ENCODE measurements at regions not wholly inside any gene's neighbourhood (a gene's known extent, or its start where the extent isn't known, plus 50 kb on each side); places are given as distances from the start of the nearest gene placed in this dataset.

DNA sequence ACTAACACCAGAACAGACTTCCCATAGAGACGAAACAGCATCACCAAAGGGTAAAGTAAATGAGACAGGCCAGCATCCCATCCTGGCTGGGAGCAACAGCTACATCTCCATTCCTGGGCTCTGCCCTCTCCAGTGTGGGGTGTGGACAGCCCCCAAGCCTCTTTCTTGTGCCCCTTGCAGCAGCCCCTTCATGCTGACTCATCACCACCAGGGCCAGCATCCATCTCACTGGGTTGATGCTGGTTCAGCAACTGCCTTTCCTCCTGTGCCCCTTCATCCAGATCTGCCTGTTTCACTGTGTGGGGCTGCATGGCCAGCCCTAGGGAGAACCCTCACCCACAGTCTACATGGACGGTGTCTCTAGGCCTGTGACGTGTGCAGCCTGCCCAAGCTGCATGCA is 569.1 kb upstream of the TBX3 start:
- peaks cover 0 to 6% (median 4%) of the 10 kb centered on the region in 3 donors for H3K27me3 Mint-ChIP-seq
- no peak for ATAC-seq (ENCODE audit: low read depth in 2 of 2)
- H3K27ac Mint-ChIP-seq = no peak overlapping the region
- H3K9me3 Mint-ChIP-seq = peaks cover 0 to 12% (median 3%) of the 10 kb centered on the region in 7 donors
- H3K4me1 Mint-ChIP-seq = no peaks in the 10 kb centered on the region
- no peaks in the 10 kb centered on the region for H3K36me3 Mint-ChIP-seq
- no peak overlapping the region for H3K4me3 Mint-ChIP-seq
- DNase-seq = no peak

DNA sequence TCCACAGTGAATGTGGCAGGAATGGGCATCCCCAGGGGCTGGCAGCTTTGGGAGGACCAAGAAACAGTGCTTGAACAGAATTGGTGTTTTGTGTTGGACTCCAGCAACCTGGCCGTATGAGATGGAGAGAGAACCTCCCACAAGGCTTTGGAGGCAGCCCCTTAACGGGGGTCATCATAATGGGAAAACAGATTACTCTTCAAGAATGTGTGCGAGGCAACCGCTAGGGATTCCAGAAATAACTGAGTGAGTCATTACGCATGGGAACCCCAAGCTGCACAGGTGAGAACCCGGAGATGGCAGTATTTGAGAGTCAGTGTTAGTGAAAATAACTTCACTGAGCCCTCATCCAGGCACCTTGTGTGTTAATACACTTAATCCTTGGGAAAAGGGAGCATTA is 567.8 kb upstream of the TBX3 start:
- Mint-ChIP-seq H3K36me3 (no peaks in the 10 kb centered on the region), H3K9me3 (peaks cover 0 to 12% (median 3%) of the 10 kb centered on the region in 7 donors), H3K4me3 (no peak overlapping the region), H3K4me1 (no peaks in the 10 kb centered on the region), H3K27me3 (peaks cover 0 to 6% (median 4%) of the 10 kb centered on the region in 3 donors), H3K27ac (no peak overlapping the region)
- ATAC-seq (ENCODE audit: low read depth in 2 of 2) (no peak), DNase-seq (no peak)

DNA sequence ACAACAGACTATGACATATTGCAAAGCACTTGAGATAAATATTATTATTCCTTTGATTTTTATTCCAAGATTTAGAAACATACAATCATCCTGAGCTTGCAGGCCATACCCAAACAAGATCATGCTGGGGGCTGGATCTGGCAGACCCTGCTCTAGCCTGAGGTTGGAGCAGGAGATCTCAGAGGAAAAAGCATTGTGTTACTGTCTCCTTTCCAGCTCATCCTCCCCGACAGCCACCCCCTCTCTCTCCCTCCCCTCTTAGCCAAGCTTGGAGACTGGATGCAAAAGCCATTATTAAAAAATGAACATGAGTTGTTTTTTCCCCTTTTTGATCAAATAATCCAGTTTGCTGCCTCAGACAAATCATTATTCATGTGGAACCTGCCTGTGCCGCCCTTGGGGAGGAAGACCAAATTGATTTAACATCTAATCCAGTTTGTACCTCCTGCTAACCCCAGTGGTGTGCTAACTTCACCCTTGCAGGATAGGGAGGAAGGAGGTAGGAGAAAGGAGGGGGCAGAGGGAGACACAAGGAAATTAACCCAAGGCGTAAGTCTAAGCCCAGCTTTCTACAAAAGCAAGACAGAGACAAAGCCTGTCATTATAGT is 565.8 kb upstream of the TBX3 start:
- Mint-ChIP-seq H3K4me3 (no peak overlapping the region), H3K27me3 (peaks cover 0 to 6% (median 4%) of the 10 kb centered on the region in 3 donors), H3K4me1 (no peaks in the 10 kb centered on the region), H3K27ac (no peak overlapping the region), H3K36me3 (no peaks in the 10 kb centered on the region), H3K9me3 (peaks cover 0 to 12% (median 5%) of the 10 kb centered on the region in 7 donors)
- DNase-seq = no peak
- no peak for ATAC-seq (ENCODE audit: low read depth in 2 of 2)

DNA sequence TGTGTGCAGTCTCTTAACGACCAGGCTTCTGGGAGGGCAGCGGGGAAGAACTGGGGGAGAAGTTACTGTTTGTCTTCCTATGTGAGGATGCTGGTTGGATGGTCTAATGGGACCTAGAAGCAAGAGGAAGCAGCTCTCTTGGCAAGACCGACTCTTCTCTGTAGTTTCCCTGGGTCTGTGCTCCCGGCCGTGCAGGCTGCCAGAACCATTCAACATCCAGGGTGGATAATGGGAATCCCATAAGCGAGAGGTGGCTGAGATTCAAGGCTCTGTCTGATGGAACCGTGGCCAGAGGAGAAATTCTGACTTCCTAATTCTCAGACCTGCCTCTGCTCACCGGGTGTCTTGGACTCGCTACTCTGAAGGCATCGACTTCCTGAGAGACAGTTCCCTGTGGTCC is 561.0 kb upstream of the TBX3 start:
- Mint-ChIP-seq H3K4me3 (no peak overlapping the region), H3K27ac (no peak overlapping the region), H3K4me1 (no peaks in the 10 kb centered on the region), H3K36me3 (no peaks in the 10 kb centered on the region), H3K27me3 (peaks cover 0 to 11% (median 4%) of the 10 kb centered on the region in 3 donors), H3K9me3 (peaks cover 0 to 5% (median 2%) of the 10 kb centered on the region in 7 donors)
- ATAC-seq (ENCODE audit: low read depth in 2 of 2) (no peak), DNase-seq (no peak)

DNA sequence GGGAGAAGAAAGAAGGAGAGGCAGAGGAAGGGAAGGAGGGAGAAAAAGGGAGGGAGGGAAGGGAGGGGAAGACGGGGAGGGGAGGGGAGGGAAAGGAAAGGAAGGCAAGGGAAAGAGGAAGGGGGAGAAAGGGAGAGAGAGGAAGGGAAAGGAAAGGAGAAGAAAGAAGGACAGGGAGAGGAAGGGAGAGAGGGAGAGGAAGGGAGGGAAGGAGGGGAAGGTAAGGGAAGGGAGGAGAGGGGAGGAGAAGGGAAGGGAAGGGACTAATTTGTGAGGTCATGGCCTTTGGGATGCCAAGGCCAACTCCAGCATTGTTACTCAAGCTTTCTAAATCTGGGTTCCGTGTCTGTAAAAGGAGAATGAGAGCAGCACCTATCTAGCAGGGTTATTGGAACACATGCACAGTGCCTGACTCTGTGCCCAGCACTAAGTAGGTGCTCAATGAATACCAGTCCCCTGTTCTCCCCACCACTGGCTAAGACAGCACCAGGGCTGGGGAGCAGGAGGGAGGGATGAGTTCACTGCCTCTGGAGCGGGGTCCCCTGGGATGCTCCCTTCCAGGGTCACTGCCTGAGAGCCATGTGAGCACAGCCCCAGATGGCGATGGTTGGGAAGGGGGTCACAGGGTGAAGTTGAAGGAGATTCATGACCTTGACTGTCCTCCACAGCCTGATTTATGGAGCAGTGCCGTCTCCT is 560.1 kb upstream of the TBX3 start:
- Mint-ChIP-seq H3K4me3 (no peak overlapping the region), H3K9me3 (peaks cover 0 to 14% (median 3%) of the 10 kb centered on the region in 7 donors), H3K27ac (no peak overlapping the region), H3K27me3 (peaks cover 0 to 11% (median 4%) of the 10 kb centered on the region in 3 donors), H3K36me3 (no peaks in the 10 kb centered on the region), H3K4me1 (no peaks in the 10 kb centered on the region)
- DNase-seq = no peak
- no peak for ATAC-seq (ENCODE audit: low read depth in 2 of 2)

DNA sequence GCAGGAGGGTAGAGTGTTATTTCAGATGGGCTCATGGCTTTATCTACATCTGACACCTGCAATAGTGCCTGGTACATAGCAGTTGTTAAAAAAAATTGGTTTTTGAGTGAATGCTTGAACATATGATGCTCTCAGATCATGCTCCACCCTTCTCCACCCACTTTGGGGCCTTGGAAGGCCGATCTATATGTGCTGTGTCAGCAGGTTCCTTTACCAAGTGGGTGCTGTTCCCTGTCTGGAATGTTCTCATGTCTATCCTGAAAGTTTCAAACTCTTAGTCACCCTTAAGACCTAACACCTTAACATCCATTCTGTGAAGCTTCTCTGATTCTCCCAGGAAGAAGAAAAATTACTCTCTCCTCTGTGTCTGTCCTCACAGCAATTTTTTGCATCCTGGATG is 556.3 kb upstream of the TBX3 start:
- DNase-seq (no peak), ATAC-seq (ENCODE audit: low read depth in 2 of 2) (no peak)
- Mint-ChIP-seq H3K4me1 (no peaks in the 10 kb centered on the region), H3K36me3 (no peaks in the 10 kb centered on the region), H3K4me3 (no peak overlapping the region), H3K27ac (no peak overlapping the region), H3K27me3 (peaks cover 0 to 11% (median 11%) of the 10 kb centered on the region in 3 donors), H3K9me3 (peaks cover 0 to 14% (median 4%) of the 10 kb centered on the region in 7 donors)

DNA sequence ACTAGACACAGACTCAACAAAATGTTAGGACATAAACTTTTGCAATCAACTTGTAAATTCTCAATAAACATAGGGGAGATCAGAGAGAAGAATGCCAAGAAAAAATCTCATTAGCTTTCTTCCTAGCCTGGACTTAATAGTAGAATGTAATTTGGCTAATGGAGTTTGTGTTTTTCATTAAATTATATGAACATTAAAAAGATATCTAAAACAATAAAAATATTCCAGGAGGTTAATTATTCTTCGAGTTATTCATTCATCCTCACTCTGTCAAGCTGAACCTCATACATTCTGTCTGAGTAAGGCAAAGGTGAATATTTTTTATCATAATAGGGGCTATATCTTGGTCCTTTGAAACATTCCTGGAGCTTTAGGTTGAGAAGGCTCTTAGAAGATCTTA is 551.9 kb upstream of the TBX3 start:
- H3K27me3 Mint-ChIP-seq = peaks cover 0 to 10% (median 5%) of the 10 kb centered on the region in 3 donors
- no peak overlapping the region for H3K27ac Mint-ChIP-seq
- H3K9me3 Mint-ChIP-seq = peaks cover 0 to 11% (median 1%) of the 10 kb centered on the region in 7 donors
- H3K4me3 Mint-ChIP-seq = no peak overlapping the region
- no peaks in the 10 kb centered on the region for H3K4me1 Mint-ChIP-seq
- ATAC-seq (ENCODE audit: low read depth in 2 of 2) (no peak), DNase-seq (no peak)
- no peaks in the 10 kb centered on the region for H3K36me3 Mint-ChIP-seq

DNA sequence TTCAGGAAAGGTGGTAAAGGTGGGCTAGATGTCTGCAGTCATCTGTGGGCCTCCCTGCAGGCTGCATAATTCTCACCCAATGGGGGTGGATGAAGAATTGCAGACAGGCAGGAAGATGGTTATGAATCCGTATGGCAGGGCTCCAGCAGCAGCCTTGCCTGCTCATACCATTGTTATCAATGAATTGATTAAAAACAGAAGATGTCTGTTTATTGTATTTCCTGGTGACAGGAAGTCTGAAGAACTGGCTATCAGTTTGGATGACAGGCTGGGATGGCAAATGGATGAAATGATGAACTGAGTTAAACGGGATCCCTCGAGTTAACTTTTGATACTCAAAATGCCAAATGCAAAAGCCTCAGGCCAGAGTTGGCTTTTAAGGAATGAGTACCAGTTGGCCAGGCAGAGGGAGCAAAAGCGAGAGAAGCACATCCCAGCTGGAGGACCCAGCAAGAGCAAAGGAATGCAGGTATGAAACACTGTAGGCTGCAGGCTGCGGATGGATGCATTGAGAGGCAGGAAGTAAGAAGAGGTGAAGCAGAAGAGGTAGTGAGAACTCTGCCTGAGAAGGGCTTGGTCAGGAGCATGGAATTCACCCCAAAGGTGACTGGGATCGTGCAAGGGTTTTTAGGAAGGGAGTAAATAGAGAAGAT is 550.0 kb upstream of the TBX3 start:
- Mint-ChIP-seq H3K9me3 (peaks cover 0 to 7% (median 0%) of the 10 kb centered on the region in 7 donors), H3K36me3 (no peaks in the 10 kb centered on the region), H3K27me3 (peaks cover 0 to 10% (median 5%) of the 10 kb centered on the region in 3 donors), H3K4me1 (no peaks in the 10 kb centered on the region), H3K27ac (no peak overlapping the region), H3K4me3 (no peak overlapping the region)
- DNase-seq = no peak
- ATAC-seq (ENCODE audit: low read depth in 2 of 2) = no peak

DNA sequence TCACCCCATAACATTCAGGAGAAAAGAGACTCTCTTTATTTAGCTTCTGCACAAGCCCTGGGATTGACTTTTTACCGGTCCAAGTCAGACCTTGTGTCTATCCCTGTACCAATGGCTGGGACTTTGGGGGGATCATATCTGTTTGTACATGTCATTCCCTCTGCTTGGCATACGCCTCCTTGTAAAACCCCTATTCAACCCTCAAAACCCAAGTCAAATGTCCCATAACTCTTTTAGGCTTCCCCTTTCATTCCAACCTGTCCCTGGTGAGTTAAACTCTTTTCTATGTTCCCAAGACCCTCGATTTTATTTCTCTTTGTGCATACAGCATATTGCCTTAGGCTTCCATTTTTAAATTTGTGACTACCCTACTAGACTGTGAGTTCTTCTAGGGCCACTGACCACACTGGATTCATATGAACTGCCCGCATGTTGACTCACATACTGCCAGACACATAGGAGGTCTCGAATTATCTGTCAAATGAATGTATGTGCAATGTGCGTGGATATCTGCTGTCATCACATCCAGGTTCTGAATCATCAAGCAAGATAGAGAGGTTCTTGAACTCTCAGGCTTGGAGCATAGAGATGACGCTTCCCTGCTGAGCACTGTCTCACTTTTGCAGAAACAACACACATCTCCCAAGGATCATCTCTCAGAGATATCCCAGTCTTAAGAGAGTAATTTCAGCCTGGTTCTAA is 548.6 kb upstream of the TBX3 start:
- H3K27me3 Mint-ChIP-seq = peaks cover 0 to 6% (median 5%) of the 10 kb centered on the region in 3 donors
- H3K27ac Mint-ChIP-seq = no peak overlapping the region
- H3K9me3 Mint-ChIP-seq = peaks cover 0 to 7% (median 0%) of the 10 kb centered on the region in 7 donors
- no peaks in the 10 kb centered on the region for H3K36me3 Mint-ChIP-seq
- ATAC-seq (ENCODE audit: low read depth in 2 of 2) (no peak), DNase-seq (no peak)
- no peak overlapping the region for H3K4me3 Mint-ChIP-seq
- no peaks in the 10 kb centered on the region for H3K4me1 Mint-ChIP-seq

DNA sequence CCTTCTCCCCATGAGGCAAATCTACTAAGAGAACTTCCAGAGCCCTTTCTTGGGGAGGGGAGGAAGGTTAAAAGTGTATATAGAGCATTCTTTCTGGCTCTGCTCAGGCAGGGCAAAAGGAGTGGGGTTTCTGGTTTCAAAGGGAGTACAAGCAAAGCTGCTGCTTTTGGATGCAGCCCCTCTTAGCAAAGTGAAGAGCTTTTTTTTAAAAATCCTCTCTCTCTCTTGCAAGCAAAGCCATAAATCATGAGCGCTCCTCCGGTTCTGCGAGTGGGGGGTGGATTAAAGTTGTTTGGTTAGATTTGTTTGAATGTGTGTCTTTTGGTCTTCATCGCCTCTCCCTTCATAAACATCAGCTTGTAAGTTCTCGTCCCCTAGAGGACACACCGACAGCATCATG is 546.6 kb upstream of the TBX3 start:
- no peak overlapping the region for H3K27ac Mint-ChIP-seq

DNA sequence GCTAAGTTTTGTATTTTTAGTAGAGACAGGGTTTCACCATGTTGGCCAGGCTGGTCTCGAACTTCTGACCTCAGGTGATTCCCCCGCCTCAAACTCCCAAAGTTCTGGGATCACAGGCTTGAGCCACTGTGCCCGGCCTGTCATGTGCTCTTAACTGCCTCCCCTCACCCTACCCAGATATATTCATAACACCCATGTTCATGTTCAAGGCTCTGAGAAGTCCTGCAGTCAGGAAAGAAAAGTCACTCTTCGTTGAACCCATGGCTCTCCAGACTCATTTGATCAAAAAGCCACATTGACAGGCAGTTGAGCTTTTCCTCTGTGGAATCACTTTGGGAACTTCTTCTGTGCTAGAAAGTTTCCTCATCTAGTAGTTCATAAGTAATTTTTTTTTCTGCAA is 545.5 kb upstream of the TBX3 start:
- H3K4me1 Mint-ChIP-seq = no peaks in the 10 kb centered on the region
- H3K9me3 Mint-ChIP-seq = peaks cover 0 to 7% (median 0%) of the 10 kb centered on the region in 7 donors
- H3K4me3 Mint-ChIP-seq = no peak overlapping the region

More for the DNA sequence above, 546.6 kb upstream of the TBX3 start:
- Mint-ChIP-seq H3K4me1 (no peaks in the 10 kb centered on the region), H3K4me3 (no peak overlapping the region), H3K9me3 (peaks cover 0 to 4% (median 0%) of the 10 kb centered on the region in 7 donors), H3K36me3 (no peaks in the 10 kb centered on the region), H3K27me3 (peaks cover 0 to 5% (median 3%) of the 10 kb centered on the region in 3 donors)
- DNase-seq = no peak
- no peak for ATAC-seq (ENCODE audit: low read depth in 2 of 2)

DNA sequence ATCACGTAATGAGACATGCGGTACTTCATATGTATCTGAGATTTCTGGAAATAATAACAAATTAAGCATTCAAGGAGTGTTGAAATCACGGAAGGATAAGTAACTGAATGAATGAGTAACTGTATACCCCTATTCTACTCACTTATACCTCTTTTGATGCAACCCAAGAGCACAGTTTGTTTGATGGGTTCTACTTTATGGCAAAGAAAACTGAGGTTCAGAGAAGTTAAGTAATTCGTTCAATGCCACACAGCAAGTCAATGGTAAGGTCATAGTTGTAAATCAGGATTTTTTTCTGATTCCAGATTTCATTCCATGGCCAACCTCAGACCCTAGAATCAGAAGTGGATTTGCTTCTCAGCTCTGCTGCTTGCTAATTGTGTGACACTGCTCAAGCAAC is 544.5 kb upstream of the TBX3 start:
- no peaks in the 10 kb centered on the region for H3K4me1 Mint-ChIP-seq
- no peak overlapping the region for H3K4me3 Mint-ChIP-seq
- H3K27ac Mint-ChIP-seq = no peak overlapping the region
- no peaks in the 10 kb centered on the region for H3K36me3 Mint-ChIP-seq
- H3K27me3 Mint-ChIP-seq = no peaks in the 10 kb centered on the region
- H3K9me3 Mint-ChIP-seq = peaks cover 0 to 7% (median 0%) of the 10 kb centered on the region in 7 donors
- ATAC-seq (ENCODE audit: low read depth in 2 of 2) (no peak), DNase-seq (no peak)

More for the DNA sequence above, 545.5 kb upstream of the TBX3 start:
- no peak overlapping the region for H3K27ac Mint-ChIP-seq
- H3K36me3 Mint-ChIP-seq = no peaks in the 10 kb centered on the region
- H3K27me3 Mint-ChIP-seq = peaks cover 0 to 5% (median 3%) of the 10 kb centered on the region in 3 donors
- ATAC-seq (ENCODE audit: low read depth in 2 of 2) = no peak
- no peak for DNase-seq

DNA sequence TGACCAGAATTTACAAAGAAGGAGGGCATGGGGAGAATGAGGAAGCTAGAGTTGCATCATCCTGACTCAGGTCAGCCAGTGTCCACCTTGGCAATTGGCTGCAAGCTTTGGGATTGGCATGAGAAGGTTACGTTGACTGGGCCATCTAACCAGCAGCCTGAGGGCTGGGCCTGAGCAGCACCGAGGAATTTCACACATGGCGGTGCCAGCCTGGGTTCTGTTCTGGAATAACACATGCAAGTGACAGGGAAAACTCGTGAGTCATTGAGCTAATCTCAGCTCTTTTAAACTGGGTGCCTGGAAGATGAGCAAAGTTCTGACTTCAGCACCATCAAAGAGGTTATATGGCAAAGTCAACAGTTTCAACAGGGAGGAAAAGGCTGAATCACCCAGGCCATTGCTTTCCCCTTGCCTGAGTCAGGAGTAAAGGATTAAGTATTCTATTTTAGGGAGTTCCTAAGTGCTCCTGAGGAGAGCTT is 543.2 kb upstream of the TBX3 start:
- H3K4me3 Mint-ChIP-seq = no peak overlapping the region
- H3K27me3 Mint-ChIP-seq = no peaks in the 10 kb centered on the region
- ATAC-seq (ENCODE audit: low read depth in 2 of 2) (no peak), DNase-seq (no peak)
- H3K4me1 Mint-ChIP-seq = no peaks in the 10 kb centered on the region
- H3K36me3 Mint-ChIP-seq = no peaks in the 10 kb centered on the region
- peaks cover 0 to 7% (median 0%) of the 10 kb centered on the region in 7 donors for H3K9me3 Mint-ChIP-seq
- H3K27ac Mint-ChIP-seq = no peak overlapping the region

Data from naive B cell (primary cell).